Ascending aorta (tissue), 2 donors: ENCODE measurements at regions not wholly inside any gene's neighbourhood (a gene's known extent, or its start where the extent isn't known, plus 50 kb on each side); places are given as distances from the start of the nearest gene placed in this dataset.

Experiments used
- DNase-seq, 2 donors: peaks; one replicate each; pipeline ENCODE4 v3.0.0-alpha.2; 2019; ENCODE audit warnings: low spot score in 2 of 2
- H3K27ac ChIP-seq, 2 donors: fragments of 200-600 bp; sonication (generic); one replicate each; pipeline ENCODE4 v1.5.1; 2016 to 2017; ENCODE audit warnings: mild to moderate bottlenecking in 1 of 2
- H3K27me3 ChIP-seq: fragments of 200-600 bp; sonication (generic); one replicate; pipeline ENCODE4 v1.5.1; 2017
- H3K36me3 ChIP-seq, 2 donors: fragments of 200-600 bp; sonication (generic); one replicate each; pipeline ENCODE4 v1.5.1; 2016
- H3K4me1 ChIP-seq, 2 donors: fragments of 200-600 bp; sonication (generic); one replicate each; pipeline ENCODE4 v1.5.1; 2016 to 2017; ENCODE audit warnings: mild to moderate bottlenecking in 1 of 2
- H3K4me3 ChIP-seq, 2 donors: fragments of 200-600 bp; sonication (generic); one replicate each; pipeline ENCODE4 v1.5.1; 2016 to 2017; ENCODE audit warnings: mild to moderate bottlenecking in 1 of 2
- H3K9me3 ChIP-seq, 2 donors: fragments of 200-600 bp; sonication (generic); one replicate each; pipeline ENCODE4 v1.5.1; 2016
- intact Hi-C: fragments of 100-400 bp; cut with DNase I; formaldehyde crosslinking; loops from one replicate; pipeline ENCODE4 v1.15.1; 2023
- TF ChIP-seq, protein P1 (sequence below), 3 experiments: fragments of 200-600 bp in 2 of 3; fragments of 450-650 bp in 1 of 3; sonication (generic) in 2 of 3; IDR thresholded peaks; one replicate each; pipeline ENCODE4 v1.5.1; 2016 to 2019; ENCODE audit warnings: antibody characterized with exemption in 3 of 3, mild to moderate bottlenecking in 1 of 3, moderate library complexity in 1 of 3

DNA sequence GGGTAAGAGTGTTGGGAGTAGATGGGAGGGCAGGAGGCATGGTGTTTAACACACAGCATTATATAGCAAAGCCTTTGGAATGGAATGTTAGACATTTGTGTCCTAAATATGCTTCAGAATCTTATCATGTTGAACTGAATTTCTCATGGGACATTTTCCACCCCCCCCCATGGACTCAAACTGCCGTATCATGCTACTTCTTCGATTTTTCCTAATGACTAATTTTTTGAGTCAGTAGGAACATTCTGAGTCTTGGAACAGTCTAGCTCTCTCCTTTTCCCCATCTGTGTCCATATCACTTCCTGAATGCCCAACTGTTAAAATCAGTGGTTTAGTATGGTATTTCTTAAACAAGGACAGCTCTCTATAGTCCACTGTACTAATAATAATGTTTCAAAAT, 380.6 kb downstream of the TLE4 start:
- H3K4me3 ChIP-seq: no peak overlapping the region
- no peaks in the 10 kb centered on the region for H3K9me3 ChIP-seq
- H3K4me1 ChIP-seq: no peaks in the 10 kb centered on the region
- no peaks in the 10 kb centered on the region for H3K36me3 ChIP-seq
- TF ChIP-seq, protein P1, sequence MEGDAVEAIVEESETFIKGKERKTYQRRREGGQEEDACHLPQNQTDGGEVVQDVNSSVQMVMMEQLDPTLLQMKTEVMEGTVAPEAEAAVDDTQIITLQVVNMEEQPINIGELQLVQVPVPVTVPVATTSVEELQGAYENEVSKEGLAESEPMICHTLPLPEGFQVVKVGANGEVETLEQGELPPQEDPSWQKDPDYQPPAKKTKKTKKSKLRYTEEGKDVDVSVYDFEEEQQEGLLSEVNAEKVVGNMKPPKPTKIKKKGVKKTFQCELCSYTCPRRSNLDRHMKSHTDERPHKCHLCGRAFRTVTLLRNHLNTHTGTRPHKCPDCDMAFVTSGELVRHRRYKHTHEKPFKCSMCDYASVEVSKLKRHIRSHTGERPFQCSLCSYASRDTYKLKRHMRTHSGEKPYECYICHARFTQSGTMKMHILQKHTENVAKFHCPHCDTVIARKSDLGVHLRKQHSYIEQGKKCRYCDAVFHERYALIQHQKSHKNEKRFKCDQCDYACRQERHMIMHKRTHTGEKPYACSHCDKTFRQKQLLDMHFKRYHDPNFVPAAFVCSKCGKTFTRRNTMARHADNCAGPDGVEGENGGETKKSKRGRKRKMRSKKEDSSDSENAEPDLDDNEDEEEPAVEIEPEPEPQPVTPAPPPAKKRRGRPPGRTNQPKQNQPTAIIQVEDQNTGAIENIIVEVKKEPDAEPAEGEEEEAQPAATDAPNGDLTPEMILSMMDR (IDR thresholded peaks at IDR 0.05): no peak
- no peak for DNase-seq
- H3K27me3 ChIP-seq: no peaks in the 10 kb centered on the region
- intact Hi-C loops: no loop called here
- no peak overlapping the region for H3K27ac ChIP-seq

DNA sequence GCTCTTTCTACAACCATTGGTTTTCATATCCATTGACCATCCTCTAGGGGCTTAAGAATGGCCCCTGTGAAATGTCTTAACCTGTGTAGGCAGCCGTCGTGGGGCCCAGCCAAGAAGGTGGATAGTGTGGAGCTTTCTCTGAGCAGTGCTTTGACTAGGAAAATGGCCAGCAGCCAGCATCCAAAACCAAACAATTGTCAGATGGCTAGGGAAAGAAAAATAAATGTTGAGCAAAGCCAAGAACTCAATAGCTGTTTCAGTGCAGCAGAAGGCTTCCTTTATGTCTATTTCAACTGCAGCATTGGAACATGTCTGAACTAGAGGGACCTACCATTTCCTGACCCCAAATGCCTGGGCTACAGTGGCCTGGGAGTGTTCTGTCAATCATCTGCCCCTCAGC, 374.9 kb downstream of the TLE4 start:
- Histone ChIP-seq H3K27ac (no peak overlapping the region), H3K4me3 (no peak overlapping the region), H3K36me3 (no peaks in the 10 kb centered on the region), H3K4me1 (no peaks in the 10 kb centered on the region), H3K9me3 (no peaks in the 10 kb centered on the region), H3K27me3 (no peaks in the 10 kb centered on the region)
- intact Hi-C loops: no loop called here
- TF ChIP-seq, protein P1 (IDR thresholded peaks at IDR 0.05): no peak
- DNase-seq: no peak

DNA sequence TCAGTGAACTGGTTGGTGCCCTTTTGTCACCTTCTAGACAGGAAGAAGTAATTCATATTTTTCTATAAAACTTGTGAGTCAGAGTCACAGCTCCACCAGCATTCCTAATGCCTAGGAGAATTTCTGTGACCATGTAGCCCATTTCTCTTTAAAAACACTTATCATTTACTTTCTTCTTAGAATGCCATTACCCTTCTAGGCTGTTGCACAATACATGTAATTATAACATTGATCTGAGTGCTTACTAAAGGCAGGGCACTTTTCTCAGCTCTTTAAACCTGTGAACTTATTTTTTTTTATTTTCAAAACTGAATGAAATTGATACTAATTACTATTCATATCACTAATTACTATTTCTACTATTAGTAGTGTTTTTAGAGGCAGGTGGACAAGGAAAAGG, 373.7 kb downstream of the TLE4 start:
- no peak for DNase-seq
- no peaks in the 10 kb centered on the region for H3K4me1 ChIP-seq
- no peaks in the 10 kb centered on the region for H3K27me3 ChIP-seq
- TF ChIP-seq, protein P1 (IDR thresholded peaks at IDR 0.05): no peak
- H3K36me3 ChIP-seq: no peaks in the 10 kb centered on the region
- H3K27ac ChIP-seq: no peak overlapping the region
- H3K9me3 ChIP-seq: no peaks in the 10 kb centered on the region
- intact Hi-C loops: no loop called here
- no peak overlapping the region for H3K4me3 ChIP-seq

DNA sequence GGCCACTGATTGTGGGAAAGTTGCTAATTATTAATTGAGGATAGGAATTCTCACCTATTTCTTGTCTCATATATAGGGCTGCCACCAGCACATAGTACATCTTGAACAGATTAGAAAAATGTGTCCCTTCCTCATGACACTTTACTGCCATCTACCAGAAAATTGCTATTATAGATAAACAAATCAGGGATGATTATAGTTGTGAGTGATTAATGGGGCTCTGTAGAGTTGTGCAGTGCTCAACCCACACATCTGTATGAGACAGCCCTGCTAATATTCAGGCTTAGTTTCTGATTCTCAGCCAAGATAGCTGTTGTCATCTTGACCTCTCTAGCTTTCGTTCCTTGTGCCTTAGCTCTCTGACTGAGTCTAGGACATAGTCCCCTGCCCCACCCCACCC, 373.3 kb downstream of the TLE4 start:
- H3K36me3 ChIP-seq: no peaks in the 10 kb centered on the region
- H3K27me3 ChIP-seq: no peaks in the 10 kb centered on the region
- no peak overlapping the region for H3K27ac ChIP-seq
- TF ChIP-seq, protein P1 (IDR thresholded peaks at IDR 0.05): no peak
- intact Hi-C loops: no loop called here
- H3K9me3 ChIP-seq: no peaks in the 10 kb centered on the region
- H3K4me3 ChIP-seq: no peak overlapping the region
- H3K4me1 ChIP-seq: no peaks in the 10 kb centered on the region
- DNase-seq: no peak

DNA sequence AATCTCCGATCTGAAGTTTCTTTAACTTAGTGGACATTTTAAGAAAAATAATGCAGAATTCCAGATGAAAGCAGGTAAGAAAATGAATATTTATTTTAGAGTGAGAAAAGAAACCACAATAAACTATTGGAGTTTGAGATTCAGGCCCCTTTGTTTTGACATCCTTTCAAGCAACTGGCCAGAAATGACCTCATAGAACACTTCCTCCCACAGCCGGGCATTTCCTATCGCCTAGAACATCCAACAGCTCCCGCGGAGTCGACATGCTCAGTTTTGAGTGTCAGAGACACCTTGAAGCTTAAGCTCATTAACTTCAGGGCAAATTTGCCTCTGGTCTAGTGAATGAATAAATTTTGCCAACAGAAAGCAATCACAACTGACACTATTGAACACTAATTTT, 369.2 kb downstream of the TLE4 start:
- Histone ChIP-seq H3K4me3 (no peak overlapping the region), H3K27ac (no peak overlapping the region), H3K27me3 (no peaks in the 10 kb centered on the region), H3K36me3 (no peaks in the 10 kb centered on the region), H3K9me3 (no peaks in the 10 kb centered on the region), H3K4me1 (no peaks in the 10 kb centered on the region)
- DNase-seq: no peak
- TF ChIP-seq, protein P1 (IDR thresholded peaks at IDR 0.05): no peak
- intact Hi-C loops: no loop called here

DNA sequence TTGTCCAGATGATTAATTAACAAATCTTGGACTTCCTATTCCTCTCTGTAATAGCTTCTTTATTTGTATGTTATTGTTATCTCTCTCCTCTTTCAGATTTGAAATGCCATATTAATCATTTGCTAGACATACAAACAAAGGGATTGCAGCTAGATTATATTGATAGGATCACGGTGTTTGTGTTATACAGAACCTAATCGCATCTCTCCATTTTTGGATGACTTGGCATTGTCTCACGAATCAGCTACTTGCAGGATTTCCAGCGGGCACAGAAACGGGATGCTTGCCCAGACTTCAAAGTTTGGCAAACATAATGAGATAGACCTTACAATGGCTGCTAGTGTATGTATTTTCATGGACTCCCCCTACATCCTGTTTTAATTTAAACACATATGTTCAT, 368.1 kb downstream of the TLE4 start:
- TF ChIP-seq, protein P1 (IDR thresholded peaks at IDR 0.05): no peak
- Histone ChIP-seq H3K4me1 (no peaks in the 10 kb centered on the region), H3K9me3 (no peaks in the 10 kb centered on the region), H3K27me3 (no peaks in the 10 kb centered on the region), H3K27ac (no peak overlapping the region), H3K36me3 (no peaks in the 10 kb centered on the region), H3K4me3 (no peak overlapping the region)
- intact Hi-C loops: no loop called here
- DNase-seq: no peak
